Hepatocyte (in vitro differentiated cells): ENCODE measurements at regions not wholly inside any gene's neighbourhood (a gene's known extent, or its start where the extent isn't known, plus 50 kb on each side); places are given as distances from the start of the nearest gene placed in this dataset.

Source experiments
- DNase-seq: peaks from one replicate; pipeline ENCODE4 v3.0.0-alpha.2; 2016; ENCODE audit warnings: low spot score
- H2AFZ ChIP-seq: fragments of 200-600 bp; sonication (generic); 2 replicates; pipeline ENCODE4 v1.6.0; 2016; ENCODE audit warnings: antibody characterized with exemption, mild to moderate bottlenecking
- H3K27ac ChIP-seq: fragments of 200-600 bp; sonication (generic); 2 replicates; pipeline ENCODE4 v1.5.1; 2016; ENCODE audit warnings: mild to moderate bottlenecking
- H3K27me3 ChIP-seq: fragments of 200-600 bp; sonication (generic); 2 replicates; pipeline ENCODE4 v1.6.1; 2016
- H3K36me3 ChIP-seq: fragments of 200-600 bp; sonication (generic); replicated peaks from 2 replicates; pipeline ENCODE4 v1.5.1; 2016; ENCODE audit warnings: low read depth; ENCODE audit not compliant: insufficient read depth
- H3K4me1 ChIP-seq: fragments of 200-600 bp; sonication (generic); 2 replicates; pipeline ENCODE4 v1.5.1; 2016; ENCODE audit warnings: mild to moderate bottlenecking, moderate library complexity; ENCODE audit not compliant: insufficient read depth
- H3K4me2 ChIP-seq: fragments of 200-600 bp; sonication (generic); 2 replicates; pipeline ENCODE4 v1.6.0; 2016
- H3K4me3 ChIP-seq: fragments of 200-600 bp; sonication (generic); 2 replicates; pipeline ENCODE4 v1.5.1; 2016; ENCODE audit warnings: mild to moderate bottlenecking
- H3K79me2 ChIP-seq: fragments of 200-600 bp; sonication (generic); 2 replicates; pipeline ENCODE4 v1.6.0; 2017; ENCODE audit warnings: mild to moderate bottlenecking
- H3K9me2 ChIP-seq: fragments of 200-600 bp; sonication (generic); replicated peaks from 2 replicates; pipeline ENCODE4 v1.6.0; 2017; ENCODE audit warnings: mild to moderate bottlenecking; ENCODE audit not compliant: insufficient read depth
- H3K9me3 ChIP-seq: fragments of 200-600 bp; sonication (generic); 2 replicates; pipeline ENCODE4 v1.5.1; 2016; ENCODE audit warnings: low read depth, mild to moderate bottlenecking
- H4K20me1 ChIP-seq: fragments of 200-600 bp; sonication (generic); 2 replicates; pipeline ENCODE4 v1.6.0; 2016; ENCODE audit warnings: mild to moderate bottlenecking; ENCODE audit not compliant: insufficient read depth, poor library complexity, severe bottlenecking
- CTCF ChIP-seq: fragments of 200-600 bp; sonication (generic); IDR thresholded peaks from 2 replicates; pipeline ENCODE4 v1.5.1; 2016; ENCODE audit warnings: antibody characterized with exemption, mild to moderate bottlenecking; ENCODE audit not compliant: poor library complexity
- EZH2 ChIP-seq: fragments of 200-600 bp; sonication (generic); IDR thresholded peaks from 2 replicates; pipeline ENCODE4 v1.6.1; 2016; ENCODE audit warnings: antibody characterized with exemption, mild to moderate bottlenecking, borderline replicate concordance
- EZH2phosphoT487 ChIP-seq: fragments of 200-600 bp; sonication (generic); IDR thresholded peaks from one replicate; pipeline ENCODE4 v1.6.1; 2018; ENCODE audit warnings: antibody characterized with exemption, mild to moderate bottlenecking, low read depth, moderate library complexity; ENCODE audit not compliant: unreplicated experiment, severe bottlenecking
- WGBS: methylation state at CpG from one replicate; pipeline ENCODE4 v1.1.6; 2016; ENCODE audit warnings: low lambda C conversion rate; ENCODE audit errors: missing lambda C conversion rate; 5-methylcytosine and 5-hydroxymethylcytosine counted together

DNA sequence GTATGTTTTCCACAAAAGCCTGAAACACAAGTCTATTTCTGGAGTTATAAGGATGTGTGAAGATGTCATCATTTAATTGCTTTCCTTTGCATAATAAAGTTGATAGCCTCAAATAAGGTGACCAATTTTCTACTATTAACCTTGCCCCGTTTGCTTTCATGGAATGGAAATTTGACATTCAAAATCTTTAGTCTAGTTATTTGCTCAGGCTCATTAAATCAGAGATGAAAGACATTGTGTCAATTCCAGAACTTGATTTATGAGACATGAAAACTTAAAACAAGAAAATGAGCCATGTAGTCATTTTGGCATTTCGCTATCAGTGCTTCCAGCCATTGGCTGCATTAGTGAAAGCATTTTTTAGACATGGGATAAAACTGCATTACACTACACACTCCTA is 91.5 kb upstream of the ZSWIM2 start:
- Histone ChIP-seq H2AFZ (no peak overlapping the region), H3K4me1 (no peaks in the 10 kb centered on the region), H3K9me3 (no peaks in the 10 kb centered on the region), H3K27ac (no peak overlapping the region), H3K9me2 (no peaks in the 10 kb centered on the region), H3K79me2 (no peaks in the 10 kb centered on the region), H3K27me3 (no peaks in the 10 kb centered on the region), H3K36me3 (no peaks in the 10 kb centered on the region), H3K4me3 (no peak overlapping the region), H4K20me1 (no peaks in the 10 kb centered on the region), H3K4me2 (no peak overlapping the region)
- no peak for DNase-seq
- TF ChIP-seq CTCF = no peak
- no peak for TF ChIP-seq EZH2
- no peak for TF ChIP-seq EZH2phosphoT487
- 58% methylated on average over 2 of the region's 2 CpGs for WGBS

- no peak overlapping the region for H3K4me2 ChIP-seq
- H2AFZ ChIP-seq = no peak overlapping the region
- H3K36me3 ChIP-seq = no peaks in the 10 kb centered on the region
- H3K4me1 ChIP-seq = no peaks in the 10 kb centered on the region
- no peaks in the 10 kb centered on the region for H3K79me2 ChIP-seq
- H3K27me3 ChIP-seq = no peaks in the 10 kb centered on the region
- no peak overlapping the region for H3K27ac ChIP-seq
- no peak for DNase-seq
- H3K9me2 ChIP-seq = no peaks in the 10 kb centered on the region
- TF ChIP-seq EZH2 = no peak
- WGBS = 62% methylated on average over 4 of the region's 4 CpGs
- H3K4me3 ChIP-seq = no peak overlapping the region
- no peaks in the 10 kb centered on the region for H3K9me3 ChIP-seq
- H4K20me1 ChIP-seq = no peaks in the 10 kb centered on the region
Observed at GRCh38 chr2:186934420-186934819, 85.5 kb upstream of the ZSWIM2 start.

GRCh38 chr2:186927867-186928191 is 78.9 kb upstream of the ZSWIM2 start:
- no peaks in the 10 kb centered on the region for H3K27me3 ChIP-seq
- no peak overlapping the region for H3K27ac ChIP-seq
- no peak for DNase-seq
- no peaks in the 10 kb centered on the region for H3K36me3 ChIP-seq
- no peaks in the 10 kb centered on the region for H4K20me1 ChIP-seq
- H3K4me1 ChIP-seq = no peaks in the 10 kb centered on the region
- no peak overlapping the region for H3K4me3 ChIP-seq
- no peak for TF ChIP-seq CTCF
- TF ChIP-seq EZH2phosphoT487 = no peak
- TF ChIP-seq EZH2 = no peak
- no peaks in the 10 kb centered on the region for H3K9me3 ChIP-seq
- no peaks in the 10 kb centered on the region for H3K9me2 ChIP-seq
- H3K79me2 ChIP-seq = no peaks in the 10 kb centered on the region
- no peak overlapping the region for H2AFZ ChIP-seq
- H3K4me2 ChIP-seq = no peak overlapping the region

GRCh38 chr2:186927185-186927866 is 78.4 kb upstream of the ZSWIM2 start:
- Histone ChIP-seq H3K4me3 (no peak overlapping the region), H3K36me3 (no peaks in the 10 kb centered on the region), H3K27ac (no peak overlapping the region), H2AFZ (no peak overlapping the region), H3K27me3 (no peaks in the 10 kb centered on the region), H3K4me2 (no peak overlapping the region), H4K20me1 (no peaks in the 10 kb centered on the region), H3K4me1 (no peaks in the 10 kb centered on the region), H3K9me3 (no peaks in the 10 kb centered on the region), H3K79me2 (no peaks in the 10 kb centered on the region), H3K9me2 (no peaks in the 10 kb centered on the region)
- 100% methylated on average over 4 of the region's 4 CpGs for WGBS
- no peak for DNase-seq
- TF ChIP-seq EZH2 = no peak
- TF ChIP-seq CTCF = no peak
- no peak for TF ChIP-seq EZH2phosphoT487
